ENCODE measurements at regions not wholly inside any gene's neighbourhood (a gene's known extent, or its start where the extent isn't known, plus 50 kb on each side); places are given as distances from the start of the nearest gene placed in this dataset.

- peaks cover 0 to 6% (median 0%) of the 10 kb centered on the region in 3 donors for H3K27me3 ChIP-seq
- intact Hi-C loops (cut with DNase I; ENCODE audit: low total_unique reads) = no loop called here
- WGBS, 5 donors = 62 to 73% (median 67%) methylated on average over 9 of the region's 9 CpGs
- no peak overlapping the region for H3K27ac ChIP-seq
- H3K36me3 ChIP-seq = no peaks in the 10 kb centered on the region
- H3K4me3 ChIP-seq = no peak overlapping the region
- TF ChIP-seq POLR2A (IDR thresholded peaks at IDR 0.05) = no peak
- no peak for TF ChIP-seq EP300 (IDR thresholded peaks at IDR 0.05)
- TF ChIP-seq POLR2AphosphoS5 (IDR thresholded peaks at IDR 0.05) = no peak
- TF ChIP-seq CTCF (IDR thresholded peaks at IDR 0.05) = no peak
- peak in 1 of 2 donors; percentile 29 for DNase-seq
- H3K9me3 ChIP-seq = no peaks in the 10 kb centered on the region
- H3K4me1 ChIP-seq = no peaks in the 10 kb centered on the region
These were observed 131.9 kb upstream of the KCNJ6 start for GRCh38 chr21:38048167-38048566.

- H3K9me3 ChIP-seq = no peaks in the 10 kb centered on the region
- TF ChIP-seq POLR2AphosphoS5 (IDR thresholded peaks at IDR 0.05) (no peak), EP300 (IDR thresholded peaks at IDR 0.05) (no peak), CTCF (IDR thresholded peaks at IDR 0.05) (no peak), POLR2A (IDR thresholded peaks at IDR 0.05) (no peak)
- H3K27ac ChIP-seq = no peak overlapping the region
- 64 to 71% (median 70%) methylated on average over 4 of the region's 4 CpGs for WGBS, 5 donors
- no peaks in the 10 kb centered on the region for H3K4me1 ChIP-seq
- no peak overlapping the region for H3K4me3 ChIP-seq
- intact Hi-C loops (cut with DNase I; ENCODE audit: low total_unique reads) = no loop called here
- DNase-seq = no peak
- no peaks in the 10 kb centered on the region for H3K36me3 ChIP-seq
- H3K27me3 ChIP-seq = no peaks in the 10 kb centered on the region
These were observed 138.1 kb upstream of the KCNJ6 start for GRCh38 chr21:38054334-38054733.

- TF ChIP-seq POLR2A (IDR thresholded peaks at IDR 0.05) (no peak), EP300 (IDR thresholded peaks at IDR 0.05) (no peak), CTCF (IDR thresholded peaks at IDR 0.05) (no peak), POLR2AphosphoS5 (IDR thresholded peaks at IDR 0.05) (no peak)
- H3K36me3 ChIP-seq = no peaks in the 10 kb centered on the region
- H3K27ac ChIP-seq = no peak overlapping the region
- intact Hi-C loops (cut with DNase I; ENCODE audit: low total_unique reads) = no loop called here
- no peaks in the 10 kb centered on the region for H3K27me3 ChIP-seq
- H3K4me1 ChIP-seq = no peaks in the 10 kb centered on the region
- no peak for DNase-seq
- H3K4me3 ChIP-seq = no peak overlapping the region
- H3K9me3 ChIP-seq = no peaks in the 10 kb centered on the region
- 73 to 93% (median 90%) methylated on average over 1 of the region's 1 CpG for WGBS, 5 donors
These were observed 140.2 kb upstream of the KCNJ6 start for GRCh38 chr21:38056481-38056880.

- Histone ChIP-seq H3K27ac (no peak overlapping the region), H3K36me3 (no peaks in the 10 kb centered on the region), H3K27me3 (no peaks in the 10 kb centered on the region), H3K4me1 (no peaks in the 10 kb centered on the region), H3K4me3 (no peak overlapping the region), H3K9me3 (no peaks in the 10 kb centered on the region)
- WGBS, 5 donors = 78 to 89% (median 82%) methylated on average over 1 of the region's 1 CpG
- intact Hi-C loops (cut with DNase I; ENCODE audit: low total_unique reads) = no loop called here
- no peak for DNase-seq
- TF ChIP-seq POLR2A (IDR thresholded peaks at IDR 0.05) (no peak), EP300 (IDR thresholded peaks at IDR 0.05) (no peak), POLR2AphosphoS5 (IDR thresholded peaks at IDR 0.05) (no peak), CTCF (IDR thresholded peaks at IDR 0.05) (no peak)
These were observed 141.4 kb upstream of the KCNJ6 start for GRCh38 chr21:38057626-38058025.

Measured in stomach (tissue), 8 donors.